Hepatocyte (in vitro differentiated cells): ENCODE measurements at regions not wholly inside any gene's neighbourhood (a gene's known extent, or its start where the extent isn't known, plus 50 kb on each side); places are given as distances from the start of the nearest gene placed in this dataset.

Source experiments
- CTCF ChIP-seq: fragments of 200-600 bp; sonication (generic); IDR thresholded peaks from 2 replicates; pipeline ENCODE4 v1.5.1; 2016; ENCODE audit warnings: antibody characterized with exemption, mild to moderate bottlenecking; ENCODE audit not compliant: poor library complexity
- EZH2 ChIP-seq: fragments of 200-600 bp; sonication (generic); IDR thresholded peaks from 2 replicates; pipeline ENCODE4 v1.6.1; 2016; ENCODE audit warnings: antibody characterized with exemption, mild to moderate bottlenecking, borderline replicate concordance

DNA sequence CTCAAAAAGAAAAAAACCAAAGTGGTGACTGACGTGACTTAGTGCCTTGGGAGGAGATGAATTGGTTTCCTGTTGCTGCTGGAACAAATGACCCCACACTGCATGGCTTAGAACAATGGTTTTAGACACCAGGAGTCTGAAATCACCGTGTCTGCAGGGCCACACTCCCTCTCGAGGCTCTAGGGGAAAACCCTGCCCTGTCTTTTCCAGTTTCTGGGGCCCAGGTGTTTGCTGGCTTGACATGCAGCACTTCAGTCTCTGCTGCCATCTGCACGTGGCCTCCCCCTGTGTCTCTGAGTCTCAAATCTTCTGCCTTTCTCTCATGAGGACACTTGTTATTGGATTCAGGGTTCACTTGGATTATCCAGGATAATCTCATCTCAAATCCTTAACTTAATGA lies 323.8 kb upstream of the TNRC6C start:
- TF ChIP-seq CTCF (no peak), EZH2 (no peak)
